K562 (cell line): ENCODE measurements at regions not wholly inside any gene's neighbourhood (a gene's known extent, or its start where the extent isn't known, plus 50 kb on each side); places are given as distances from the start of the nearest gene placed in this dataset.
A peak's percentile ranks its signal among the peaks of the same experiment; 100 is the strongest.

ENCODE experiments used
- ATAC-seq: fragments of 200-7000 bp; cut with Tn5 transposase; 3 replicates; pipeline ENCODE4 v1.9.1; 2020; ENCODE audit warnings: moderate library complexity
- BruUV-seq: library from RNA; stranded (reverse); fragments of 400-500 nt; replicated peaks from 2 replicates; lab custom pipeline; 2021; lab: Mats Ljungman, UMichigan
- CTCF ChIA-PET: fragments of 300-600 bp; formaldehyde crosslinking; extraction: SDS; loops from one replicate; lab custom pipeline; 2021; ENCODE audit warnings: low intra/inter-chr PET ratio; lab: Yijun Ruan, JAX
- POLR2A ChIA-PET: fragments of 300-600, 350-650 bp; sonication (Branson Sonifier 250); formaldehyde crosslinking; extraction: SDS; loops from one replicate; lab custom pipeline; 2021; ENCODE audit warnings: antibody characterized with exemption, inconsistent platforms; lab: Yijun Ruan, JAX
- DNase-seq, 4 experiments: peaks; one replicate each; pipeline versions ENCODE4 v3.0.0 to v3.0.0-alpha.2; 2011 to 2018; ENCODE audit warnings: low spot score in 3 of 4, mixed read lengths in 3 of 4; ENCODE audit errors: extremely low read depth in 1 of 4
- FAIRE-seq: peaks from 2 replicates; lab custom pipeline; 2011; peaks lifted over from hg19 to GRCh38; lab: Jason Lieb, UNC
- H2AFZ ChIP-seq: 2 replicates; pipeline ENCODE4 v1.6.0; 2011; ENCODE audit warnings: low read depth, low read length, control low read depth, inconsistent platforms
- H3K27ac ChIP-seq: fragments of 200-600 bp; 3 replicates; pipeline ENCODE4 v1.8.0; 2011; ENCODE audit warnings: low read depth, mild to moderate bottlenecking, control low read depth, inconsistent platforms, low read length, moderate library complexity, mixed read lengths; ENCODE audit errors: extremely low read depth
- H3K27me3 ChIP-seq, 2 experiments: fragments of 300-600 bp in 1 of 2; 2 replicates in 1 of 2; 3 replicates in 1 of 2; pipeline versions ENCODE4 v1.6.0 to v1.8.0; 2011; ENCODE audit warnings: inconsistent platforms in 2 of 2, low read length in 2 of 2, mild to moderate bottlenecking in 1 of 2, mixed read lengths in 1 of 2, moderate library complexity in 1 of 2; ENCODE audit not compliant: control insufficient read depth in 2 of 2, insufficient read depth in 2 of 2
- H3K36me3 ChIP-seq: fragments of 300-600 bp; 3 replicates; pipeline ENCODE4 v1.8.0; 2011; ENCODE audit warnings: mild to moderate bottlenecking, low read length, inconsistent platforms; ENCODE audit not compliant: control insufficient read depth, insufficient read depth
- H3K4me1 ChIP-seq, 2 experiments: fragments of 200-600 bp in 1 of 2; replicated peaks in 1 of 2; 2 replicates in 1 of 2; 3 replicates in 1 of 2; pipeline versions ENCODE4 v1.5.1 to v1.8.0; 2011; ENCODE audit warnings: inconsistent platforms in 2 of 2, low read length in 2 of 2, mild to moderate bottlenecking in 1 of 2, mixed read lengths in 1 of 2, moderate library complexity in 1 of 2; ENCODE audit not compliant: control insufficient read depth in 2 of 2, insufficient read depth in 2 of 2
- H3K4me2 ChIP-seq: 2 replicates; pipeline ENCODE4 v1.6.1; 2011; ENCODE audit warnings: low read length, control low read depth, inconsistent platforms, mixed read lengths; ENCODE audit not compliant: insufficient read depth
- H3K4me3 ChIP-seq: fragments of 200-600 bp; sonication (generic), shearing (Covaris generic); 2 replicates; pipeline ENCODE4 v1.5.1; 2016; ENCODE audit warnings: control low read depth, inconsistent platforms
- H3K79me2 ChIP-seq: fragments of 200-600 bp; 3 replicates; pipeline ENCODE4 v1.8.0; 2011; ENCODE audit warnings: low read length, inconsistent platforms; ENCODE audit not compliant: control insufficient read depth, insufficient read depth
- H3K9ac ChIP-seq, 2 experiments: 2 replicates each; pipeline versions ENCODE4 v1.6.0 to v1.6.1; 2011; ENCODE audit warnings: low read depth in 2 of 2, low read length in 2 of 2, control low read depth in 1 of 2, inconsistent platforms in 1 of 2, mild to moderate bottlenecking in 1 of 2, mixed read lengths in 1 of 2; ENCODE audit not compliant: insufficient read depth in 1 of 2
- H3K9me1 ChIP-seq: one replicate; pipeline ENCODE4 v1.6.0; 2011; ENCODE audit warnings: inconsistent platforms, mild to moderate bottlenecking, low read length, moderate library complexity; ENCODE audit not compliant: control insufficient read depth, insufficient read depth
- H3K9me3 ChIP-seq: replicated peaks from 2 replicates; pipeline ENCODE4 v1.5.1; 2011; ENCODE audit warnings: low read depth, low read length, inconsistent platforms; ENCODE audit not compliant: control insufficient read depth, insufficient read depth
- H4K20me1 ChIP-seq: replicated peaks from 2 replicates; pipeline ENCODE4 v1.6.1; 2011; ENCODE audit warnings: low read length, inconsistent platforms, mixed read lengths; ENCODE audit not compliant: control insufficient read depth, insufficient read depth
- CREB1 ChIP-seq, 2 experiments: sonication (generic) in 1 of 2; formaldehyde crosslinking in 1 of 2; IDR thresholded peaks; 2 replicates each; pipeline versions ENCODE4 v1.6.1 to v1.8.0; 2012 to 2022; ENCODE audit warnings: inconsistent platforms in 1 of 2, mild to moderate bottlenecking in 1 of 2, missing genetic modification reagents in 1 of 2, moderate library complexity in 1 of 2
- ETV5 ChIP-seq: sonication (generic); formaldehyde crosslinking; IDR thresholded peaks from 2 replicates; pipeline ENCODE4 v1.4.0; 2020; ENCODE audit warnings: low read depth, mild to moderate bottlenecking, missing genetic modification reagents
- MEIS2 ChIP-seq: fragments of 450-650 bp; IDR thresholded peaks from 2 replicates; pipeline ENCODE4 v1.6.1; 2014; ENCODE audit warnings: mild to moderate bottlenecking; ENCODE audit not compliant: partially characterized antibody
- SPI1 ChIP-seq: IDR thresholded peaks from 2 replicates; pipeline ENCODE4 v1.6.1; 2011; ENCODE audit warnings: low read depth, low read length, control low read depth, borderline replicate concordance
- WGBS: fragments of 100-300 bp; shearing (Covaris generic); methylation state at CpG from one replicate; pipeline ENCODE4 v1.1.6; 2016; ENCODE audit warnings: low coverage, mixed read lengths; ENCODE audit not compliant: insufficient coverage; ENCODE audit errors: missing lambda C conversion rate; 5-methylcytosine and 5-hydroxymethylcytosine counted together
- in situ Hi-C: fragments of 300-500 bp; cut with MboI; formaldehyde crosslinking; loops from 4 replicates; pipeline ENCODE4 v1.15.0; 2018; ENCODE audit warnings: inconsistent platforms, mixed read lengths
- intact Hi-C: fragments of 100-400 bp; cut with micrococcal nuclease; formaldehyde crosslinking; loops from 2 replicates; pipeline ENCODE4 v1.14.2; 2022
- TF ChIP-seq, protein P1 (sequence below): fragments of 250-450 bp; sonication (Bioruptor Pico); IDR thresholded peaks from 2 replicates; pipeline ENCODE4 v1.4.0; 2020
- TF ChIP-seq, protein P2 (sequence below): sonication (generic); formaldehyde crosslinking; IDR thresholded peaks from 2 replicates; pipeline ENCODE4 v1.8.0; 2023; ENCODE audit warnings: mild to moderate bottlenecking, missing genetic modification reagents

DNA sequence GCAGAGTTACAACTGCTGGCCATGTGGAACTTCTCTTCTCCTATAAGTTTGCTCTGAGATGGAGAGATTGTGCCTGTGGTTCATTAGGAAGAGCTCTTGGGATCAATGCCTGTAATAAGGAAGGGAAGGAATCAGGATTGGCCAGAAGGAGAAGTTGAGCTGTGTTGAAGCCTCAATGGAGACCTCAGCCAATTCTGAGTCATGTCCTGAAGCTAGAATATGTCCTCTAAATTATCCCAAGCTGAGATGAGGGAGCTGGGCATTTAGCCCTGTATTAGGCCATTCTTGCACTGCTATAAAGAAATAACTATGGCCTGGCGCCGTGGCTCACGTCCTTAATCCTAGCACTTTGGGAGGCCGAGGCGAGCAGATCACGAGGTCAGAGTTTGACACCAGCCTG lies 85.4 kb upstream of the DHX15 start (continued):
- TF ChIP-seq ETV5 (CRISPR knock-in tag) (no peak), CREB1 (IDR thresholded peaks at IDR 0.05) (no peak), CREB1 (CRISPR knock-in tag; IDR thresholded peaks at IDR 0.05) (no peak), MEIS2 (no peak)

DNA sequence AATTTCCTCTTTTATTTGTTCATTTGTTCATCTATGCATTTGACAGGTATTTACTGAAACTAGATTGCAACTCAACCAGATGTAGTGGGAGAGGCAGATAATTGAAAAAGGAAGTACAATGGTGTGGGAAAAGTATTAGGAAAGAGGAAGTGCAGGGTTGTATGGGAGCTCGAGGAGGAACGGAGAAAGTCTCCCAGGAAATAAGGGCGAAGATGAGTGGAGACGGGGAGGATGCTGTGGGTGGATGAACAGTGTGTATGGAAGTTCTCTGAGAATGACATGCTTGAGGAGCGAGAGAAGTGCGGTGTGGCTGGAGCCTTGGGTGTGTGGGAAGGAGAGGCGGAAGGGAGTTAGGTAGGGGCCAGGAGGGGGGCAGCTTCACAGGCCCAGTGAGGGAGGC lies 87.5 kb upstream of the DHX15 start:
- no peaks in the 10 kb centered on the region for H3K9me3 ChIP-seq
- in situ Hi-C loops = no loop called here
- POLR2A ChIA-PET = no interaction called here
- no peak overlapping the region for H2AFZ ChIP-seq
- no peak for FAIRE-seq
- WGBS = 2% methylated on average over 7 of the region's 7 CpGs
- H3K4me1 ChIP-seq = no peaks in the 10 kb centered on the region
- no peak for DNase-seq
- BruUV-seq = no TSS peak
- no peaks in the 10 kb centered on the region for H3K79me2 ChIP-seq
- peaks cover 9 to 32% of the 10 kb centered on the region in 2 experiments; a peak in 4 of 5 replicates for H3K27me3 ChIP-seq
- no peak overlapping the region for H3K4me3 ChIP-seq
- H3K4me2 ChIP-seq = no peak overlapping the region
- TF ChIP-seq, protein P1, sequence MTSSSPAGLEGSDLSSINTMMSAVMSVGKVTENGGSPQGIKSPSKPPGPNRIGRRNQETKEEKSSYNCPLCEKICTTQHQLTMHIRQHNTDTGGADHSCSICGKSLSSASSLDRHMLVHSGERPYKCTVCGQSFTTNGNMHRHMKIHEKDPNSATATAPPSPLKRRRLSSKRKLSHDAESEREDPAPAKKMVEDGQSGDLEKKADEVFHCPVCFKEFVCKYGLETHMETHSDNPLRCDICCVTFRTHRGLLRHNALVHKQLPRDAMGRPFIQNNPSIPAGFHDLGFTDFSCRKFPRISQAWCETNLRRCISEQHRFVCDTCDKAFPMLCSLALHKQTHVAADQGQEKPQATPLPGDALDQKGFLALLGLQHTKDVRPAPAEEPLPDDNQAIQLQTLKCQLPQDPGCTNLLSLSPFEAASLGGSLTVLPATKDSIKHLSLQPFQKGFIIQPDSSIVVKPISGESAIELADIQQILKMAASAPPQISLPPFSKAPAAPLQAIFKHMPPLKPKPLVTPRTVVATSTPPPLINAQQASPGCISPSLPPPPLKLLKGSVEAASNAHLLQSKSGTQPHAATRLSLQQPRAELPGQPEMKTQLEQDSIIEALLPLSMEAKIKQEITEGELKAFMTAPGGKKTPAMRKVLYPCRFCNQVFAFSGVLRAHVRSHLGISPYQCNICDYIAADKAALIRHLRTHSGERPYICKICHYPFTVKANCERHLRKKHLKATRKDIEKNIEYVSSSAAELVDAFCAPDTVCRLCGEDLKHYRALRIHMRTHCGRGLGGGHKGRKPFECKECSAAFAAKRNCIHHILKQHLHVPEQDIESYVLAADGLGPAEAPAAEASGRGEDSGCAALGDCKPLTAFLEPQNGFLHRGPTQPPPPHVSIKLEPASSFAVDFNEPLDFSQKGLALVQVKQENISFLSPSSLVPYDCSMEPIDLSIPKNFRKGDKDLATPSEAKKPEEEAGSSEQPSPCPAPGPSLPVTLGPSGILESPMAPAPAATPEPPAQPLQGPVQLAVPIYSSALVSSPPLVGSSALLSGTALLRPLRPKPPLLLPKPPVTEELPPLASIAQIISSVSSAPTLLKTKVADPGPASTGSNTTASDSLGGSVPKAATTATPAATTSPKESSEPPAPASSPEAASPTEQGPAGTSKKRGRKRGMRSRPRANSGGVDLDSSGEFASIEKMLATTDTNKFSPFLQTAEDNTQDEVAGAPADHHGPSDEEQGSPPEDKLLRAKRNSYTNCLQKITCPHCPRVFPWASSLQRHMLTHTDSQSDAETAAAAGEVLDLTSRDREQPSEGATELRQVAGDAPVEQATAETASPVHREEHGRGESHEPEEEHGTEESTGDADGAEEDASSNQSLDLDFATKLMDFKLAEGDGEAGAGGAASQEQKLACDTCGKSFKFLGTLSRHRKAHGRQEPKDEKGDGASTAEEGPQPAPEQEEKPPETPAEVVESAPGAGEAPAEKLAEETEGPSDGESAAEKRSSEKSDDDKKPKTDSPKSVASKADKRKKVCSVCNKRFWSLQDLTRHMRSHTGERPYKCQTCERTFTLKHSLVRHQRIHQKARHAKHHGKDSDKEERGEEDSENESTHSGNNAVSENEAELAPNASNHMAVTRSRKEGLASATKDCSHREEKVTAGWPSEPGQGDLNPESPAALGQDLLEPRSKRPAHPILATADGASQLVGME (CRISPR knock-in tag) = no peak
- TF ChIP-seq SPI1 = peak; percentile 78; the same call in 1 of the 2 replicates
- TF ChIP-seq, protein P2, sequence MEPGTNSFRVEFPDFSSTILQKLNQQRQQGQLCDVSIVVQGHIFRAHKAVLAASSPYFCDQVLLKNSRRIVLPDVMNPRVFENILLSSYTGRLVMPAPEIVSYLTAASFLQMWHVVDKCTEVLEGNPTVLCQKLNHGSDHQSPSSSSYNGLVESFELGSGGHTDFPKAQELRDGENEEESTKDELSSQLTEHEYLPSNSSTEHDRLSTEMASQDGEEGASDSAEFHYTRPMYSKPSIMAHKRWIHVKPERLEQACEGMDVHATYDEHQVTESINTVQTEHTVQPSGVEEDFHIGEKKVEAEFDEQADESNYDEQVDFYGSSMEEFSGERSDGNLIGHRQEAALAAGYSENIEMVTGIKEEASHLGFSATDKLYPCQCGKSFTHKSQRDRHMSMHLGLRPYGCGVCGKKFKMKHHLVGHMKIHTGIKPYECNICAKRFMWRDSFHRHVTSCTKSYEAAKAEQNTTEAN (CRISPR knock-in tag) = no peak
- H4K20me1 ChIP-seq = no peaks in the 10 kb centered on the region; the same call in 1 of the 2 replicates
- no peak overlapping the region for H3K9ac ChIP-seq
- CTCF ChIA-PET = no interaction called here
- no peaks in the 10 kb centered on the region for H3K36me3 ChIP-seq
- ATAC-seq = no peak
- intact Hi-C loops = no loop called here
- no peaks in the 10 kb centered on the region for H3K9me1 ChIP-seq
- no peak overlapping the region for H3K27ac ChIP-seq
